Activated CD8-positive, alpha-beta T cell treated with anti-CD3 and anti-CD28 coated beads for 36 hours (primary cell): ENCODE measurements at regions not wholly inside any gene's neighbourhood (a gene's known extent, or its start where the extent isn't known, plus 50 kb on each side); places are given as distances from the start of the nearest gene placed in this dataset.
"Not testable (repeated sequence)": the region's sequence is repeated elsewhere in the genome, so short reads cannot be mapped to it uniquely, and the experiment has no call there.

ENCODE experiments used
- ATAC-seq: fragments of 200-7000 bp; cut with Tn5 transposase; one replicate; pipeline ENCODE4 v1.10.0; 2021; ENCODE audit warnings: mild to moderate bottlenecking, moderate library complexity
- CTCF ChIA-PET: fragments of 350-600 bp; sonication (Branson Sonifier 250); formaldehyde crosslinking; loops from one replicate; lab custom pipeline; 2021; ENCODE audit warnings: antibody characterized with exemption; lab: Charles Lee
- POLR2A ChIA-PET: fragments of 350-600 bp; sonication (Branson Sonifier 250); formaldehyde crosslinking; loops from one replicate; lab custom pipeline; 2021; ENCODE audit warnings: antibody characterized with exemption; lab: Charles Lee
- DNase-seq: peaks from one replicate; pipeline ENCODE4 v3.0.0-alpha.2; 2020
- H3K27ac Mint-ChIP-seq: one replicate; pipeline ENCODE4 v1.8.0; 2021; ENCODE audit warnings: mild to moderate bottlenecking, mixed read lengths
- H3K27me3 Mint-ChIP-seq: one replicate; pipeline ENCODE4 v1.8.0; 2021; ENCODE audit warnings: mixed read lengths
- H3K36me3 Mint-ChIP-seq: one replicate; pipeline ENCODE4 v1.8.0; 2021; ENCODE audit warnings: low read depth, mixed read lengths
- H3K4me1 Mint-ChIP-seq: one replicate; pipeline ENCODE4 v1.8.0; 2021; ENCODE audit warnings: low read depth, mixed read lengths
- H3K4me3 Mint-ChIP-seq: one replicate; pipeline ENCODE4 v1.8.0; 2021; ENCODE audit warnings: mild to moderate bottlenecking, moderate library complexity, mixed read lengths
- H3K9me3 Mint-ChIP-seq: one replicate; pipeline ENCODE4 v1.8.0; 2021; ENCODE audit warnings: mixed read lengths
- CTCF ChIP-seq: fragments of 200-600 bp; IDR thresholded peaks from one replicate; pipeline ENCODE4 v1.8.0; 2022; ENCODE audit warnings: antibody characterized with exemption, mild to moderate bottlenecking
- intact Hi-C: fragments of 100-400 bp; cut with micrococcal nuclease; formaldehyde crosslinking; loops from one replicate; pipeline ENCODE4 v1.10.0; 2022

- intact Hi-C loops: no loop called here
- DNase-seq: no peak
- ChIA-PET CTCF (no interaction called here), POLR2A (interaction anchor here (1.2 kb wide), 1 partner anchor 9 kb away, joined by 3 read pairs; no protein-coding TSS in a partner anchor)
- no peak for TF ChIP-seq CTCF
- H3K9me3 Mint-ChIP-seq: no peaks in the 10 kb centered on the region
- no peak overlapping the region for H3K27ac Mint-ChIP-seq
- H3K27me3 Mint-ChIP-seq: peaks cover 16% of the 10 kb centered on the region
- no peaks in the 10 kb centered on the region for H3K4me1 Mint-ChIP-seq
- H3K4me3 Mint-ChIP-seq: no peak overlapping the region
- no peaks in the 10 kb centered on the region for H3K36me3 Mint-ChIP-seq
- ATAC-seq: no peak
Observed at GRCh38 chr18:51346404-51346803, 148.9 kb upstream of the MEX3C start.

GRCh38 chr18:51350081-51350480 is 152.6 kb upstream of the MEX3C start:
- CTCF ChIA-PET: no interaction called here
- H3K4me1 Mint-ChIP-seq: no peaks in the 10 kb centered on the region

GRCh38 chr18:51355841-51356240 is 158.4 kb upstream of the MEX3C start:
- Mint-ChIP-seq H3K4me3 (no peak overlapping the region), H3K4me1 (no peaks in the 10 kb centered on the region), H3K27ac (no peak overlapping the region), H3K9me3 (no peaks in the 10 kb centered on the region), H3K27me3 (peaks cover 13% of the 10 kb centered on the region), H3K36me3 (no peaks in the 10 kb centered on the region)
- ATAC-seq (no peak), DNase-seq (no peak)
- TF ChIP-seq CTCF: no peak
- intact Hi-C loops: no loop called here
- ChIA-PET CTCF (no interaction called here), POLR2A (no interaction called here)

More at GRCh38 chr18:51350081-51350480, 152.6 kb upstream of the MEX3C start:
- ATAC-seq (no peak), DNase-seq (no peak)
- Mint-ChIP-seq H3K36me3 (no peaks in the 10 kb centered on the region), H3K27ac (no peak overlapping the region), H3K27me3 (peaks cover 19% of the 10 kb centered on the region), H3K9me3 (no peaks in the 10 kb centered on the region), H3K4me3 (no peak overlapping the region)
- TF ChIP-seq CTCF: no peak
- intact Hi-C loops: no loop called here
- POLR2A ChIA-PET: no interaction called here

GRCh38 chr18:51360301-51360700 is 162.8 kb upstream of the MEX3C start:
- H3K4me3 Mint-ChIP-seq, intact Hi-C loops, H3K4me1 Mint-ChIP-seq, DNase-seq, POLR2A ChIA-PET, H3K27me3 Mint-ChIP-seq, H3K36me3 Mint-ChIP-seq, ATAC-seq, H3K27ac Mint-ChIP-seq, H3K9me3 Mint-ChIP-seq: not testable (repeated sequence)
- CTCF ChIA-PET: interaction anchor here (1.3 kb wide), 1 partner anchor 250 kb away, joined by 3 read pairs; no protein-coding TSS in a partner anchor

GRCh38 chr18:51361130-51361860 is 163.8 kb upstream of the MEX3C start:
- TF ChIP-seq CTCF: no peak
- peak; percentile 5 for DNase-seq
- ChIA-PET POLR2A (no interaction called here), CTCF (no interaction called here)
- peaks cover 8% of the 10 kb centered on the region for H3K4me1 Mint-ChIP-seq
- peaks cover 4% of the 10 kb centered on the region for H3K27me3 Mint-ChIP-seq
- peak; percentile 45 for ATAC-seq
- intact Hi-C loops: no loop called here
- no peak overlapping the region for H3K4me3 Mint-ChIP-seq
- H3K27ac Mint-ChIP-seq: peak overlapping the region; percentile 13
- H3K9me3 Mint-ChIP-seq: no peaks in the 10 kb centered on the region
- H3K36me3 Mint-ChIP-seq: no peaks in the 10 kb centered on the region
